B cell (primary cell): ENCODE measurements at regions not wholly inside any gene's neighbourhood (a gene's known extent, or its start where the extent isn't known, plus 50 kb on each side); places are given as distances from the start of the nearest gene placed in this dataset.

Experiments
- ATAC-seq: fragments of 200-7000 bp; cut with Tn5 transposase; one replicate; pipeline ENCODE4 v1.10.0; 2021; ENCODE audit warnings: low read depth, mild to moderate bottlenecking, moderate number of reproducible peaks, moderate library complexity
- CTCF ChIA-PET: fragments of 350-600 bp; sonication (Branson Sonifier 250); formaldehyde crosslinking; loops from one replicate; lab custom pipeline; 2021; ENCODE audit warnings: antibody characterized with exemption, inconsistent platforms; lab: Charles Lee
- POLR2A ChIA-PET: fragments of 350-600 bp; sonication (Branson Sonifier 250); formaldehyde crosslinking; loops from one replicate; lab custom pipeline; 2021; ENCODE audit warnings: antibody characterized with exemption; lab: Charles Lee
- DNase-seq: peaks from one replicate; pipeline ENCODE4 v3.0.0; 2013
- H2AFZ ChIP-seq: 2 replicates; pipeline ENCODE4 v1.6.1; 2012; ENCODE audit warnings: mild to moderate bottlenecking, low read depth, low read length; ENCODE audit not compliant: insufficient read depth, poor library complexity, severe bottlenecking
- H3K27ac ChIP-seq, 2 donors: 1 replicate in 1 of 2; 2 replicates in 1 of 2; pipeline ENCODE4 v1.5.1; 2012 to 2013; ENCODE audit warnings: low read length in 2 of 2, mild to moderate bottlenecking in 2 of 2, moderate library complexity in 1 of 2
- H3K27me3 ChIP-seq, 4 experiments: fragments of 200-600 bp in 1 of 4; sonication (generic) in 1 of 4; replicated peaks in 1 of 4; 1 replicate in 2 of 4; 2 replicates in 2 of 4; pipeline versions ENCODE4 v1.6.1 to v1.7.0; 2013 to 2016; ENCODE audit warnings: low read length in 3 of 4, mild to moderate bottlenecking in 2 of 4, mixed read lengths in 1 of 4, moderate library complexity in 1 of 4; ENCODE audit not compliant: insufficient read depth in 4 of 4, control insufficient read depth in 3 of 4; ENCODE audit errors: control extremely low read depth in 1 of 4
- H3K36me3 ChIP-seq, 2 experiments: replicated peaks in 1 of 2; 1 replicate in 1 of 2; 2 replicates in 1 of 2; pipeline versions ENCODE4 v1.6.1 to v1.7.1; 2013; ENCODE audit warnings: low read length in 1 of 2; ENCODE audit not compliant: insufficient read depth in 2 of 2, control insufficient read depth in 1 of 2; ENCODE audit errors: control extremely low read depth in 1 of 2, extremely low read depth in 1 of 2
- H3K4me1 ChIP-seq, 2 donors: fragments of 200-600 bp in 1 of 2; sonication (generic) in 1 of 2; 1 replicate in 1 of 2; 2 replicates in 1 of 2; pipeline versions ENCODE4 v1.5.1 to v1.6.1; 2013 to 2017; ENCODE audit warnings: low read length in 2 of 2; ENCODE audit not compliant: control insufficient read depth in 2 of 2, insufficient read depth in 2 of 2
- H3K4me2 ChIP-seq: replicated peaks from 2 replicates; pipeline ENCODE3; 2012; ENCODE audit warnings: mild to moderate bottlenecking, low read depth, low read length; ENCODE audit not compliant: poor library complexity, severe bottlenecking
- H3K4me3 ChIP-seq, 5 experiments: fragments of 200-600 bp in 1 of 5; sonication (generic) in 1 of 5; 1 replicate in 3 of 5; 2 replicates in 2 of 5; pipeline versions ENCODE4 v1.5.1 to v1.7.0; 2011 to 2016; ENCODE audit warnings: low read length in 4 of 5, mild to moderate bottlenecking in 4 of 5, low read depth in 2 of 5, control low read depth in 1 of 5, moderate library complexity in 1 of 5; ENCODE audit not compliant: insufficient read depth in 1 of 5; ENCODE audit errors: control extremely low read depth in 1 of 5, extremely low read depth in 1 of 5
- H3K79me2 ChIP-seq: fragments of 200-600 bp; sonication (generic); one replicate; pipeline ENCODE4 v1.6.0; 2016; ENCODE audit warnings: low read length; ENCODE audit not compliant: control insufficient read depth, insufficient read depth
- H3K9ac ChIP-seq: fragments of 200-600 bp; sonication (generic); 2 replicates; pipeline ENCODE4 v1.6.1; 2017; ENCODE audit warnings: mild to moderate bottlenecking, low read length, moderate library complexity
- H3K9me3 ChIP-seq, 3 donors: one replicate each; pipeline versions ENCODE4 v1.6.1 to v1.7.1; 2013; ENCODE audit warnings: low read length in 2 of 3; ENCODE audit not compliant: control insufficient read depth in 2 of 3, insufficient read depth in 1 of 3; ENCODE audit errors: control extremely low read depth in 1 of 3
- H4K20me1 ChIP-seq: 2 replicates; pipeline ENCODE4 v1.6.0; 2012; ENCODE audit warnings: mild to moderate bottlenecking, low read length; ENCODE audit not compliant: insufficient read depth, control insufficient read depth, poor library complexity, severe bottlenecking
- H3K27ac Mint-ChIP-seq: one replicate; pipeline ENCODE4 v1.8.0; 2021; ENCODE audit warnings: mixed read lengths
- H3K27me3 Mint-ChIP-seq: one replicate; pipeline ENCODE4 v1.8.0; 2021; ENCODE audit warnings: mixed read lengths
- H3K4me1 Mint-ChIP-seq: one replicate; pipeline ENCODE4 v1.8.0; 2021; ENCODE audit warnings: mixed read lengths
- H3K4me3 Mint-ChIP-seq: one replicate; pipeline ENCODE4 v1.8.0; 2021; ENCODE audit warnings: mixed read lengths
- H3K9me3 Mint-ChIP-seq: one replicate; pipeline ENCODE4 v1.8.0; 2022; ENCODE audit warnings: mixed read lengths; ENCODE audit not compliant: insufficient read depth
- CTCF ChIP-seq: fragments of 200-600 bp; IDR thresholded peaks from one replicate; pipeline ENCODE4 v1.8.0; 2022; ENCODE audit warnings: antibody characterized with exemption, mild to moderate bottlenecking
- EZH2 ChIP-seq: IDR thresholded peaks from 2 replicates; pipeline ENCODE4 v1.6.1; 2012; ENCODE audit warnings: borderline replicate concordance, low read depth, mild to moderate bottlenecking, moderate library complexity, low read length; ENCODE audit not compliant: insufficient read depth, poor library complexity, severe bottlenecking
- WGBS: methylation state at CpG from one replicate; pipeline ENCODE4 v1.1.5; 2013; ENCODE audit warnings: missing lambda C conversion rate; ENCODE audit not compliant: insufficient coverage; 5-methylcytosine and 5-hydroxymethylcytosine counted together
- intact Hi-C: fragments of 100-400 bp; cut with micrococcal nuclease; formaldehyde crosslinking; loops from one replicate; pipeline ENCODE4 v1.10.0; 2022

DNA sequence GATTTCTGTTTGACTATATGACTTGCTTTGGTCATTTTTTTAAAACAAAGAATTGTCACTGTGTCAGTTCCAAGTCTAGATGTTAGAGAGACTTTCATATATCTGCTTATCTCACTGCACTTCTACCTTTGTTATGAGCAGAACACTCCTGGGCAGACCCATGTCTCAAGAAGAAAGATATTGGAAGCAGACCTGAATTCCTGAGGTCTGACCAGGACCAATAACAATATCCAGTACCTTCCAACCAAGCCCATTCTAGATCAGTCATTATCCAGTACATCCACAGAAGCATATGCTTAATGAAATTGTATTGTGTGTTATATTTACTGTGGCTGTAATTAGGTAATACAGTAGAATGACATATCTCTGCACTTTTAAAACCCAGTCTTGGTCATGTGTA, 811.3 kb upstream of the GBE1 start:
- Mint-ChIP-seq H3K4me3 (no peak overlapping the region), H3K4me1 (no peaks in the 10 kb centered on the region), H3K27ac (no peak overlapping the region), H3K27me3 (no peaks in the 10 kb centered on the region), H3K9me3 (no peaks in the 10 kb centered on the region)
- POLR2A ChIA-PET = no interaction called here
- Histone ChIP-seq H3K27ac (no peak overlapping the region), H3K4me3 (no peak overlapping the region), H3K4me1 (no peaks in the 10 kb centered on the region), H3K4me2 (no peak overlapping the region), H3K9ac (no peak overlapping the region), H4K20me1 (no peaks in the 10 kb centered on the region), H3K79me2 (no peaks in the 10 kb centered on the region), H3K36me3 (no peaks in the 10 kb centered on the region), H3K9me3 (no peaks in the 10 kb centered on the region), H3K27me3 (no peaks in the 10 kb centered on the region), H2AFZ (no peak overlapping the region)
- DNase-seq (no peak), ATAC-seq (no peak)
- CTCF ChIA-PET = no interaction called here
- intact Hi-C loops = no loop called here
- no peak for TF ChIP-seq EZH2
- no peak for TF ChIP-seq CTCF

- no peaks in the 10 kb centered on the region for H3K79me2 ChIP-seq
- Mint-ChIP-seq H3K4me3 (no peak overlapping the region), H3K27me3 (no peaks in the 10 kb centered on the region), H3K9me3 (no peaks in the 10 kb centered on the region), H3K4me1 (no peaks in the 10 kb centered on the region), H3K27ac (no peak overlapping the region)
- POLR2A ChIA-PET = no interaction called here
- H3K4me2 ChIP-seq = no peak overlapping the region
- ATAC-seq (no peak), DNase-seq (no peak)
- TF ChIP-seq CTCF (no peak), EZH2 (no peak)
- H3K27ac ChIP-seq = no peak overlapping the region
- no peak overlapping the region for H3K4me3 ChIP-seq
- H3K27me3 ChIP-seq = no peaks in the 10 kb centered on the region
- intact Hi-C loops = no loop called here
- CTCF ChIA-PET = no interaction called here
- no peaks in the 10 kb centered on the region for H3K36me3 ChIP-seq
- H3K9me3 ChIP-seq = peaks cover 0 to 10% (median 0%) of the 10 kb centered on the region in 3 donors
- H3K4me1 ChIP-seq = no peaks in the 10 kb centered on the region
- no peak overlapping the region for H3K9ac ChIP-seq
- WGBS = no CpG with 5 or more reads among the region's 3 CpGs
- no peaks in the 10 kb centered on the region for H4K20me1 ChIP-seq
- no peak overlapping the region for H2AFZ ChIP-seq
Observed at GRCh38 chr3:82568776-82569338, 807.4 kb upstream of the GBE1 start.
